Esophagus (tissue), 2 donors: ENCODE measurements at regions not wholly inside any gene's neighbourhood (a gene's known extent, or its start where the extent isn't known, plus 50 kb on each side); places are given as distances from the start of the nearest gene placed in this dataset.

ENCODE experiments used
- H3K27ac ChIP-seq, 2 donors: one replicate each; pipeline ENCODE4 v1.5.1; 2013; ENCODE audit warnings: low read depth in 2 of 2, mild to moderate bottlenecking in 2 of 2, inconsistent platforms in 1 of 2, low read length in 1 of 2, moderate library complexity in 1 of 2
- H3K27me3 ChIP-seq, 2 donors: one replicate each; pipeline ENCODE4 v1.6.1; 2013; ENCODE audit warnings: low read length in 2 of 2, control low read depth in 1 of 2, mild to moderate bottlenecking in 1 of 2; ENCODE audit not compliant: insufficient read depth in 2 of 2, control insufficient read depth in 1 of 2
- H3K36me3 ChIP-seq, 2 donors: one replicate each; pipeline ENCODE4 v1.6.1; 2013; ENCODE audit warnings: low read length in 1 of 2; ENCODE audit not compliant: control insufficient read depth in 2 of 2, insufficient read depth in 2 of 2
- H3K4me1 ChIP-seq, 2 donors: one replicate each; pipeline ENCODE4 v1.6.1; 2013; ENCODE audit warnings: low read length in 1 of 2; ENCODE audit not compliant: control insufficient read depth in 2 of 2, insufficient read depth in 2 of 2
- H3K4me3 ChIP-seq, 2 donors: one replicate each; pipeline ENCODE4 v1.5.1; 2013; ENCODE audit warnings: low read length in 2 of 2, mild to moderate bottlenecking in 2 of 2, low read depth in 1 of 2, moderate library complexity in 1 of 2
- H3K9me3 ChIP-seq, 2 donors: one replicate each; pipeline ENCODE4 v1.6.1; 2013; ENCODE audit warnings: mild to moderate bottlenecking in 2 of 2, low read depth in 1 of 2, low read length in 1 of 2, moderate library complexity in 1 of 2; ENCODE audit not compliant: control insufficient read depth in 2 of 2, insufficient read depth in 1 of 2
- WGBS, 2 donors: extraction: QIAGEN DNeasy Blood & Tissue Kit; methylation state at CpG; one replicate each; pipeline ENCODE4 v1.1.7; 2013; 5-methylcytosine and 5-hydroxymethylcytosine counted together
- donor health status: healthy with polysubstance abuse.
- donor health status: Bipolar disorder and iron deficiency.

GRCh38 chr2:236793023-236794011 lies 223.7 kb downstream of the ACKR3 start:
- Histone ChIP-seq H3K9me3 (no peaks in the 10 kb centered on the region), H3K4me3 (no peak overlapping the region), H3K4me1 (peaks cover 0 to 2% of the 10 kb centered on the region in 2 donors), H3K36me3 (no peaks in the 10 kb centered on the region), H3K27ac (no peak overlapping the region), H3K27me3 (no peaks in the 10 kb centered on the region)
- WGBS, 2 donors = 83 to 85% methylated on average over 35 to 36 of the region's 37 CpGs

GRCh38 chr2:236794176-236794957 lies 224.7 kb downstream of the ACKR3 start:
- H3K4me1 ChIP-seq = peaks cover 0 to 2% of the 10 kb centered on the region in 2 donors
- no peak overlapping the region for H3K27ac ChIP-seq
- H3K9me3 ChIP-seq = no peaks in the 10 kb centered on the region
- H3K36me3 ChIP-seq = no peaks in the 10 kb centered on the region
- H3K4me3 ChIP-seq = no peak overlapping the region
- WGBS, 2 donors = 50 to 58% methylated on average over 14 of the region's 14 CpGs
- no peaks in the 10 kb centered on the region for H3K27me3 ChIP-seq

- no peak overlapping the region for H3K27ac ChIP-seq
- peaks cover 0 to 2% of the 10 kb centered on the region in 2 donors for H3K4me1 ChIP-seq
- WGBS, 2 donors = 75 to 90% methylated on average over 11 of the region's 11 CpGs
- H3K27me3 ChIP-seq = no peaks in the 10 kb centered on the region
- no peaks in the 10 kb centered on the region for H3K36me3 ChIP-seq
- H3K9me3 ChIP-seq = no peaks in the 10 kb centered on the region
- H3K4me3 ChIP-seq = no peak overlapping the region
Measured at GRCh38 chr2:236795169-236795860, 225.7 kb downstream of the ACKR3 start.

GRCh38 chr2:236795861-236796219 lies 226.2 kb downstream of the ACKR3 start:
- Histone ChIP-seq H3K4me1 (peaks cover 0 to 2% of the 10 kb centered on the region in 2 donors), H3K27ac (no peak overlapping the region), H3K27me3 (no peaks in the 10 kb centered on the region), H3K9me3 (no peaks in the 10 kb centered on the region), H3K36me3 (no peaks in the 10 kb centered on the region), H3K4me3 (no peak overlapping the region)
- 94% methylated on average over 8 of the region's 8 CpGs for WGBS, 2 donors

GRCh38 chr2:236796236-236796635 lies 226.6 kb downstream of the ACKR3 start:
- Histone ChIP-seq H3K27me3 (no peaks in the 10 kb centered on the region), H3K36me3 (no peaks in the 10 kb centered on the region), H3K9me3 (no peaks in the 10 kb centered on the region), H3K27ac (no peak overlapping the region), H3K4me3 (no peak overlapping the region), H3K4me1 (peaks cover 0 to 2% of the 10 kb centered on the region in 2 donors)
- 87 to 89% methylated on average over 2 of the region's 2 CpGs for WGBS, 2 donors

GRCh38 chr2:236797411-236797810 lies 227.8 kb downstream of the ACKR3 start:
- H3K36me3 ChIP-seq = no peaks in the 10 kb centered on the region
- no peaks in the 10 kb centered on the region for H3K27me3 ChIP-seq
- WGBS, 2 donors = 73 to 75% methylated on average over 7 of the region's 7 CpGs
- H3K4me3 ChIP-seq = no peak overlapping the region
- no peaks in the 10 kb centered on the region for H3K9me3 ChIP-seq
- no peak overlapping the region for H3K27ac ChIP-seq
- H3K4me1 ChIP-seq = peaks cover 0 to 2% of the 10 kb centered on the region in 2 donors

- Histone ChIP-seq H3K4me1 (peaks cover 0 to 2% of the 10 kb centered on the region in 2 donors), H3K27me3 (no peaks in the 10 kb centered on the region), H3K27ac (no peak overlapping the region), H3K36me3 (no peaks in the 10 kb centered on the region), H3K4me3 (no peak overlapping the region), H3K9me3 (no peaks in the 10 kb centered on the region)
- WGBS, 2 donors = 95 to 97% methylated on average over 3 of the region's 3 CpGs
Measured at GRCh38 chr2:236798491-236798890, 228.9 kb downstream of the ACKR3 start.

GRCh38 chr2:236799391-236800026 lies 229.9 kb downstream of the ACKR3 start:
- Histone ChIP-seq H3K36me3 (no peaks in the 10 kb centered on the region), H3K27me3 (no peaks in the 10 kb centered on the region), H3K4me1 (peaks cover 0 to 1% of the 10 kb centered on the region in 2 donors), H3K9me3 (no peaks in the 10 kb centered on the region), H3K27ac (no peak overlapping the region), H3K4me3 (no peak overlapping the region)
- 82 to 83% methylated on average over 7 of the region's 7 CpGs for WGBS, 2 donors

GRCh38 chr2:236802862-236803261 lies 233.2 kb downstream of the ACKR3 start:
- H3K4me1 ChIP-seq = no peaks in the 10 kb centered on the region
- no peak overlapping the region for H3K4me3 ChIP-seq
- H3K27ac ChIP-seq = no peak overlapping the region
- WGBS, 2 donors = 87 to 89% methylated on average over 6 of the region's 6 CpGs
- H3K36me3 ChIP-seq = no peaks in the 10 kb centered on the region
- H3K27me3 ChIP-seq = no peaks in the 10 kb centered on the region
- no peaks in the 10 kb centered on the region for H3K9me3 ChIP-seq
